Vagina (tissue), 2 donors: ENCODE measurements at regions not wholly inside any gene's neighbourhood (a gene's known extent, or its start where the extent isn't known, plus 50 kb on each side); places are given as distances from the start of the nearest gene placed in this dataset.

Experiments used
- CTCF ChIP-seq, 3 experiments: fragments of 450-650 bp in 2 of 3; fragments of 200-600 bp in 1 of 3; sonication (generic) in 1 of 3; IDR thresholded peaks; one replicate each; pipeline ENCODE4 v1.5.1; 2017 to 2019; ENCODE audit warnings: antibody characterized with exemption in 3 of 3, mild to moderate bottlenecking in 2 of 3, moderate library complexity in 2 of 3
- POLR2AphosphoS5 ChIP-seq, 2 donors: sonication (generic); formaldehyde crosslinking; IDR thresholded peaks; one replicate each; pipeline ENCODE4 v1.9.0; 2017; ENCODE audit warnings: antibody characterized with exemption in 2 of 2, mild to moderate bottlenecking in 2 of 2, low read depth in 1 of 2; ENCODE audit not compliant: insufficient read depth in 1 of 2

DNA sequence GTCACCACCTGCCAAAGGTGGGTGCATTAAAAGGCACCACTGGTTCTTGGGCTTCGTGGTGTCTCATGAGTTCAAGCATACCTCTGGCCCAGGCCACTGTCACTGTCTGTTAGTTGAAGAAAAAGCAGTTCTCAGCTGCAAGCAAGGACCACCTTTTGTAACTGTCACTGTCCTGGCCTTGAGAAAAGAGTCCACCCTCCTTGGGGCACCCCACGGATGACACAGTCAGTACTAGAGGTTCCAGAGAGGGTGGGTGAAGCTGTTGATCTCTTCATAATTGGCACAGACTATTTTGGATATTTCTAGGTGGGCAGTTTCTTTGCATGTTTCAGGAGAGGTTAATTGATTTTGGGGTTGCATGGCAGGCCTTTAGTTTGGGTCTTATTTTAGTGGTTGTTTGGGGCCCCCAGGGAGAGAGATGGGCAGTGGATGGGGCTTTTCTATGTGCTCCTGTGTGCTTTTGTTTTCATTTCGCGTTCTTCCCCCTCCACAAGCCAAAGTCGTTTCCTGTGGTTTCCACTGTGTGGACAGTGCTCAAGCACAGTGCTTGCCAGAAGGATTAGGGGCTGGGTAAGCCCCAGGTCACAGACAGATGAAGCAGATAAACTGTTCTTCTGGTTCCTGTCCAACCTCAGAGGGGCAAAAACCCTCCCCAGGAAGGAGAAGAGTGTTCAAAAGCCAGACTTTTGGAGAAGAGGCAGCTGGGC is 156.2 kb upstream of the PPP1R2C start:
- TF ChIP-seq CTCF (IDR thresholded peaks at IDR 0.05): no peak
- no peak for TF ChIP-seq POLR2AphosphoS5 (IDR thresholded peaks at IDR 0.05; ENCODE audit: insufficient read depth in 1 of 2, low read depth in 1 of 2)
